ENCODE measurements at regions not wholly inside any gene's neighbourhood (a gene's known extent, or its start where the extent isn't known, plus 50 kb on each side); places are given as distances from the start of the nearest gene placed in this dataset.
"Not testable (repeated sequence)": the region's sequence is repeated elsewhere in the genome, so short reads cannot be mapped to it uniquely, and the experiment has no call there.

- TF ChIP-seq CTCF, POLR2A (IDR thresholded peaks at IDR 0.05): not testable (repeated sequence)
These were observed 206.9 kb upstream of the CBLB start for GRCh38 chr3:106075731-106076130.
